ENCODE measurements at regions not wholly inside any gene's neighbourhood (a gene's known extent, or its start where the extent isn't known, plus 50 kb on each side); places are given as distances from the start of the nearest gene placed in this dataset.

- TF ChIP-seq RCOR1 (IDR thresholded peaks at IDR 0.05; ENCODE audit: insufficient replicate concordance, low read length) (no peak), POLR2A (IDR thresholded peaks at IDR 0.05; ENCODE audit: low read depth, low read length) (no peak), MXI1 (IDR thresholded peaks at IDR 0.05; ENCODE audit: borderline replicate concordance, low read depth, low read length) (no peak), CTCF (conservative IDR thresholded peaks at IDR 0.05; ENCODE audit: low read depth, low read length) (no peak), SMC3 (IDR thresholded peaks at IDR 0.05; ENCODE audit: low read depth, low read length) (no peak), FOS (IDR thresholded peaks at IDR 0.05; ENCODE audit: low read depth, low read length) (no peak), MAFK (IDR thresholded peaks at IDR 0.05; ENCODE audit: low read depth, low read length) (no peak), CEBPB (IDR thresholded peaks at IDR 0.05; ENCODE audit: low read depth, low read length) (no peak), RFX5 (IDR thresholded peaks at IDR 0.05; ENCODE audit: low read depth, low read length) (no peak), CHD1 (IDR thresholded peaks at IDR 0.05; ENCODE audit: low read depth, low read length) (no peak), USF2 (IDR thresholded peaks at IDR 0.05; ENCODE audit: low read depth, low read length) (no peak), MAZ (IDR thresholded peaks at IDR 0.05; ENCODE audit: borderline replicate concordance, low read depth, low read length) (no peak), RAD21 (IDR thresholded peaks at IDR 0.05; ENCODE audit: low read length) (no peak)
Measured at GRCh38 chr5:89900346-89900745, 509.2 kb downstream of the CETN3 start.
